Esophagus muscularis mucosa (tissue), 4 donors: ENCODE measurements at regions not wholly inside any gene's neighbourhood (a gene's known extent, or its start where the extent isn't known, plus 50 kb on each side); places are given as distances from the start of the nearest gene placed in this dataset.

ENCODE experiments used
- DNase-seq: peaks from one replicate; pipeline ENCODE4 v3.0.0-alpha.2; 2017; ENCODE audit errors: extremely low spot score
- H3K27ac ChIP-seq, 4 donors: fragments of 200-600 bp; sonication (generic); replicated peaks in 1 of 4; 1 replicate in 3 of 4; 2 replicates in 1 of 4; pipeline ENCODE4 v1.5.1; 2016 to 2019; ENCODE audit warnings: mild to moderate bottlenecking in 1 of 4
- H3K27me3 ChIP-seq, 4 donors: fragments of 200-600 bp; sonication (generic); one replicate each; pipeline versions ENCODE4 v1.5.1 to v1.6.0; 2016 to 2019
- H3K36me3 ChIP-seq, 4 donors: fragments of 200-600 bp; sonication (generic); one replicate each; pipeline ENCODE4 v1.5.1; 2016 to 2019
- H3K4me1 ChIP-seq, 4 donors: fragments of 200-600 bp; sonication (generic); one replicate each; pipeline ENCODE4 v1.5.1; 2016 to 2019
- H3K4me3 ChIP-seq, 4 donors: fragments of 200-600 bp; sonication (generic); 1 replicate in 2 of 4; 2 replicates in 2 of 4; pipeline ENCODE4 v1.5.1; 2016 to 2019; ENCODE audit warnings: mild to moderate bottlenecking in 4 of 4, moderate library complexity in 1 of 4
- H3K9me3 ChIP-seq, 4 donors: fragments of 200-600 bp; sonication (generic); 1 replicate in 3 of 4; 2 replicates in 1 of 4; pipeline ENCODE4 v1.5.1; 2016 to 2019
- EP300 ChIP-seq: sonication (generic); formaldehyde crosslinking; IDR thresholded peaks from one replicate; pipeline ENCODE4 v1.6.1; 2017; ENCODE audit warnings: antibody characterized with exemption
- POLR2A ChIP-seq: fragments of 450-650 bp; IDR thresholded peaks from one replicate; pipeline ENCODE4 v1.6.1; 2017; ENCODE audit warnings: antibody characterized with exemption, moderate library complexity, mild to moderate bottlenecking, low read depth
- POLR2AphosphoS5 ChIP-seq, 2 donors: sonication (generic); formaldehyde crosslinking; IDR thresholded peaks; one replicate each; pipeline ENCODE4 v1.6.1; 2017; ENCODE audit warnings: antibody characterized with exemption in 2 of 2
- WGBS: methylation state at CpG from one replicate; pipeline ENCODE4 v1.1.5; 2018; 5-methylcytosine and 5-hydroxymethylcytosine counted together
- intact Hi-C: fragments of 100-400 bp; cut with DNase I; formaldehyde crosslinking; loops from one replicate; pipeline ENCODE4 v1.15.1; 2023
- TF ChIP-seq, protein P1 (sequence below), 3 experiments: fragments of 200-600 bp in 2 of 3; fragments of 450-650 bp in 1 of 3; sonication (generic) in 2 of 3; IDR thresholded peaks; one replicate each; pipeline ENCODE4 v1.5.1; 2017 to 2019; ENCODE audit warnings: antibody characterized with exemption in 3 of 3, mild to moderate bottlenecking in 2 of 3, moderate library complexity in 1 of 3

DNA sequence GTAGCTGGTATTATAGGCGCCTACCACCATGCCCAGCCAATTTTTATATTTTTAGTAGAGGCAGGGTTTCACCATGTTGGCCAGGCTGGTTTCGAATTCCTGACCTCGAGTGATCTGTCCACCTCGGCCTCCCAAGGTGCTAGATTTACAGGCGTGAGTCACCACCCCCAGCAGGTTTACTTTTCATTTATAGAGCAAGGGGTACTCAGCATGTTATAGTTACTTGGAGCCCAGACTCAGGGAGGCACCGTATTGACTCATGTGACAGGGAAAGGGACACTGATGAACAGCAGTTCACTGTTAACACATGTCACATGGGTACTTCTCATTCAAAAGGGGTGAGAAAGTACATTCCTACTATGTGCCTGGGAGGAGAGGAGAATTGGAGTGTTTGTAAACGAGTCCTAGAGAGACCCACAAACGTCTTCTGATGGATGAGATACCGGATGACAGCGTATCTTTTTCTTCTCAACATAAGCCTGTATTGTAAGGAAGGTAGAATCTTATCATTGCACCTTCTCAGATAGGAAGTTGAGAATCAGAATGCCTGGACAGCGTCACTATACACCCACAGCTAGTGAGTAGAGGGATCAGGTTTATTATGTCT lies 510.0 kb downstream of the USP25 start:
- intact Hi-C loops, result no loop called here
- Histone ChIP-seq H3K4me1 (no peaks in the 10 kb centered on the region), H3K27ac (no peak overlapping the region), H3K9me3 (no peaks in the 10 kb centered on the region), H3K4me3 (no peak overlapping the region), H3K27me3 (no peaks in the 10 kb centered on the region), H3K36me3 (no peaks in the 10 kb centered on the region)
- WGBS, result 82% methylated on average over 11 of the region's 11 CpGs
- no peak for TF ChIP-seq POLR2A
- TF ChIP-seq EP300, result no peak
- TF ChIP-seq, protein P1, sequence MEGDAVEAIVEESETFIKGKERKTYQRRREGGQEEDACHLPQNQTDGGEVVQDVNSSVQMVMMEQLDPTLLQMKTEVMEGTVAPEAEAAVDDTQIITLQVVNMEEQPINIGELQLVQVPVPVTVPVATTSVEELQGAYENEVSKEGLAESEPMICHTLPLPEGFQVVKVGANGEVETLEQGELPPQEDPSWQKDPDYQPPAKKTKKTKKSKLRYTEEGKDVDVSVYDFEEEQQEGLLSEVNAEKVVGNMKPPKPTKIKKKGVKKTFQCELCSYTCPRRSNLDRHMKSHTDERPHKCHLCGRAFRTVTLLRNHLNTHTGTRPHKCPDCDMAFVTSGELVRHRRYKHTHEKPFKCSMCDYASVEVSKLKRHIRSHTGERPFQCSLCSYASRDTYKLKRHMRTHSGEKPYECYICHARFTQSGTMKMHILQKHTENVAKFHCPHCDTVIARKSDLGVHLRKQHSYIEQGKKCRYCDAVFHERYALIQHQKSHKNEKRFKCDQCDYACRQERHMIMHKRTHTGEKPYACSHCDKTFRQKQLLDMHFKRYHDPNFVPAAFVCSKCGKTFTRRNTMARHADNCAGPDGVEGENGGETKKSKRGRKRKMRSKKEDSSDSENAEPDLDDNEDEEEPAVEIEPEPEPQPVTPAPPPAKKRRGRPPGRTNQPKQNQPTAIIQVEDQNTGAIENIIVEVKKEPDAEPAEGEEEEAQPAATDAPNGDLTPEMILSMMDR (IDR thresholded peaks at IDR 0.05), result no peak
- TF ChIP-seq POLR2AphosphoS5 (IDR thresholded peaks at IDR 0.05), result no peak
- DNase-seq, result no peak

DNA sequence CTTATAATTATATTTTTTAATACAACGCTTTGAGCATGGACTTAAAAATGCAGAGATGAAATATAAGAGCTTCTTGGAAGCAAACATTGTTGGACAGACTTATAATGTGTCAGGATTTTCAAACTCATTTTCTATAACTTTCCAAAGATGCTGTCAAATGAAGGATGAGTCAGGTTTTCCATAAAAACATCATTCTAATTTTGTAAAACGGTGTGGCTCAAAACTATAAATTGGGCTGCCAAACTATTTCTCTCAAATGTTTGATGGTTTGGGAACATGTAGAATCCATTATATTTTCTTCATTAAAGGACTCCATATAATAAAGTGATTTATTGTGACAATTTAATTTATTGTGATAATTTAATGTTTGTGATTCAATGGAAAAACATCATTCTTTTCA lies 511.2 kb downstream of the USP25 start:
- no peaks in the 10 kb centered on the region for H3K9me3 ChIP-seq
- 54% methylated on average over 2 of the region's 2 CpGs for WGBS
- intact Hi-C loops, result no loop called here
- H3K4me1 ChIP-seq, result no peaks in the 10 kb centered on the region
- no peak overlapping the region for H3K27ac ChIP-seq
- no peak for TF ChIP-seq EP300
- TF ChIP-seq, protein P1 (IDR thresholded peaks at IDR 0.05), result no peak
- TF ChIP-seq POLR2AphosphoS5 (IDR thresholded peaks at IDR 0.05), result no peak
- no peak for TF ChIP-seq POLR2A
- no peak for DNase-seq
- H3K36me3 ChIP-seq, result no peaks in the 10 kb centered on the region
- no peak overlapping the region for H3K4me3 ChIP-seq
- no peaks in the 10 kb centered on the region for H3K27me3 ChIP-seq

DNA sequence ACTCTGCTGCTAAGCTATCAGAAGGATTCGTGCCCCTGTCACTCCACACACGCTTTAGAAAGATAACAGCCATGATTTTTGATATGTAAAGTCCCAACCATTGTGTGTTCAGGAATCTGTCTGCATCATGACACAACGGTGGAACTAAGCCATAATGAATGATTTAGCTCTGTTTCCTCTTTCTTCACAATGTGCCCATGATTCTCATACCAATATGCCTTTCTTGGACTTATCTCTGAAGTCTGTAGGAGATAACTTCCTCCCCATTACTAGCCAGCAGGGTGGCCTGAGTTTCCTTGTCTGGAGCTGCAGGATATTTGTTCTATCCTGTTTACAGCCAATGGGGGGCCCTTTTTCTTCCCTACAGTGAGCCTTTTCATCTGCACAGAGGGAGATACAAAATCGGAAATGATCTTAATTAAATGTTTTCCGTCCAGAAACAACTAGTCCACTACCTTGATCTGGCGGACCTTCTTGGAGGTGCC lies 511.7 kb downstream of the USP25 start:
- DNase-seq, result no peak
- WGBS, result 60% methylated on average over 6 of the region's 6 CpGs
- Histone ChIP-seq H3K27ac (no peak overlapping the region), H3K36me3 (no peaks in the 10 kb centered on the region), H3K27me3 (no peaks in the 10 kb centered on the region), H3K4me1 (no peaks in the 10 kb centered on the region), H3K4me3 (no peak overlapping the region), H3K9me3 (no peaks in the 10 kb centered on the region)
- TF ChIP-seq POLR2AphosphoS5 (IDR thresholded peaks at IDR 0.05) (no peak), POLR2A (no peak), EP300 (no peak)
- TF ChIP-seq, protein P1 (IDR thresholded peaks at IDR 0.05), result no peak
- intact Hi-C loops, result no loop called here

DNA sequence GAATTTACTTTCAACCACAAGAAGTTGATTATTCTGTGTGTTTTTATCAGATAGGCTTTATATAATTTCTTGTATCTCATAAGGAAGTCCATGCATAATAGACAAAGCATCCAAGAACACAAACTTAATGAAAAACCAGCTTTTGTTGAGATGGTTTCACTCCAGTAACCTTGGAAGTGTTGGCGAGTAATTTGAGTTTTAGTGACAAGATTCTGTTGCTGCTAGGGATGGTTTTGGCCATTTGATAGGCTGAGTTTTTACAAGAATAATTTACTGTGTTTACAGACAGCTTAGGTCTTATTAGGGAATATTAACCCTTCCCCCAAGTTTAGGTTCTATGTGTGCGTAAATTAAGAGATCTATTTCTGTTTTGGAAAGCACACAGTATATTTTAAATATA lies 513.6 kb downstream of the USP25 start:
- Histone ChIP-seq H3K4me3 (no peak overlapping the region), H3K4me1 (no peaks in the 10 kb centered on the region), H3K27me3 (no peaks in the 10 kb centered on the region), H3K27ac (no peak overlapping the region), H3K9me3 (no peaks in the 10 kb centered on the region), H3K36me3 (no peaks in the 10 kb centered on the region)
- no peak for DNase-seq
- intact Hi-C loops, result no loop called here
- 93% methylated on average over 2 of the region's 2 CpGs for WGBS
- no peak for TF ChIP-seq POLR2AphosphoS5 (IDR thresholded peaks at IDR 0.05)

DNA sequence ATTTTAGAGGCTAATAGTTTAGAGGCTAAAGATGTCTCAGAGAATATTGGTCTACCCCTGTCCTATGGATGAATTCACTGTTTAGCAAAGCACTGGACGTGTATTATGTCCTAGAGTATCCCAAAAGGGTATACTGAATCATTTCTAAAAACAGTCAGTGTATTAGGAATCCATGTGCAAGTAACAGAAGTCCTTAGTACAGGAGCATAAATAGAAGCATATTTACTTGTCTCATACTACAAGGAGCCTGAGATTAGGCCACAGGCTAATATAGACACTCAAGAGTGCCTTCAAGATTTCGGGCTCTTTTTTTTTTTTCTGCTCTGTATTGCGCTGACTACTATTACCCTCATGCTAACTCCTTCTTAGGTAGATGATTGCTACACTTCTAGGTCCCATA lies 518.9 kb downstream of the USP25 start:
- Histone ChIP-seq H3K4me1 (no peaks in the 10 kb centered on the region), H3K36me3 (no peaks in the 10 kb centered on the region), H3K9me3 (no peaks in the 10 kb centered on the region), H3K27ac (no peak overlapping the region), H3K27me3 (no peaks in the 10 kb centered on the region), H3K4me3 (no peak overlapping the region)
- TF ChIP-seq POLR2A (no peak), EP300 (no peak), POLR2AphosphoS5 (IDR thresholded peaks at IDR 0.05) (no peak)
- TF ChIP-seq, protein P1 (IDR thresholded peaks at IDR 0.05), result no peak
- intact Hi-C loops, result no loop called here
- WGBS, result 91% methylated on average over 3 of the region's 3 CpGs
- DNase-seq, result no peak
